HG02870 (cell line): ENCODE measurements at regions not wholly inside any gene's neighbourhood (a gene's known extent, or its start where the extent isn't known, plus 50 kb on each side); places are given as distances from the start of the nearest gene placed in this dataset.
A peak's percentile ranks its signal among the peaks of the same experiment; 100 is the strongest.
"Not testable (repeated sequence)": the region's sequence is repeated elsewhere in the genome, so short reads cannot be mapped to it uniquely, and the experiment has no call there.

Source experiments
- ATAC-seq: cut with Tn5 transposase; IDR thresholded peaks from one replicate; pipeline ENCODE4 v1.9.1; 2021; ENCODE audit warnings: mild to moderate bottlenecking, moderate library complexity; ENCODE audit not compliant: unreplicated experiment

- not testable (repeated sequence) for ATAC-seq
Observed at GRCh38 chr9:63912451-63912850, 1372.6 kb downstream of the FOXD4L5 start.

- ATAC-seq, result not testable (repeated sequence)
Observed at GRCh38 chr9:63909076-63909475, 1375.9 kb downstream of the FOXD4L5 start.

GRCh38 chr9:63899637-63900190 lies 1385.3 kb downstream of the FOXD4L5 start:
- not testable (repeated sequence) for ATAC-seq

- not testable (repeated sequence) for ATAC-seq
Observed at GRCh38 chr9:63881386-63881785, 1403.6 kb downstream of the FOXD4L5 start.

- ATAC-seq, result not testable (repeated sequence)
Observed at GRCh38 chr9:63876380-63876779, 1408.6 kb downstream of the FOXD4L5 start.

- no peak for ATAC-seq
Observed at GRCh38 chr9:63859475-63860215, 1425.4 kb downstream of the FOXD4L5 start.

GRCh38 chr9:63859090-63859474 lies 1425.9 kb downstream of the FOXD4L5 start:
- not testable (repeated sequence) for ATAC-seq

GRCh38 chr9:63853140-63853751 lies 1431.8 kb downstream of the FOXD4L5 start:
- ATAC-seq, result not testable (repeated sequence)

GRCh38 chr9:63824804-63825203 lies 1460.2 kb downstream of the FOXD4L5 start:
- ATAC-seq, result not testable (repeated sequence)

GRCh38 chr9:63823375-63824201 lies 1461.4 kb downstream of the FOXD4L5 start:
- not testable (repeated sequence) for ATAC-seq

- not testable (repeated sequence) for ATAC-seq
Observed at GRCh38 chr9:63822615-63823374, 1462.2 kb downstream of the FOXD4L5 start.

GRCh38 chr9:63821293-63821692 lies 1463.7 kb downstream of the FOXD4L5 start:
- ATAC-seq, result not testable (repeated sequence)

GRCh38 chr9:63820882-63821281 lies 1464.1 kb downstream of the FOXD4L5 start:
- not testable (repeated sequence) for ATAC-seq

- not testable (repeated sequence) for ATAC-seq
Observed at GRCh38 chr9:63820383-63820782, 1464.6 kb downstream of the FOXD4L5 start.

- ATAC-seq, result peak; percentile 56
Observed at GRCh38 chr9:63817622-63818518, 1467.1 kb downstream of the FOXD4L5 start.

- peak; percentile 67 for ATAC-seq
Observed at GRCh38 chr9:63816751-63817621, 1468.0 kb downstream of the FOXD4L5 start.

GRCh38 chr9:63814970-63815669 lies 1469.9 kb downstream of the FOXD4L5 start:
- not testable (repeated sequence) for ATAC-seq
